RWPE1 (cell line): ENCODE measurements at regions not wholly inside any gene's neighbourhood (a gene's known extent, or its start where the extent isn't known, plus 50 kb on each side); places are given as distances from the start of the nearest gene placed in this dataset.

ENCODE experiments used
- CTCF ChIA-PET: fragments of 350-600 bp; sonication (Branson Sonifier 250); formaldehyde crosslinking; extraction: SDS; loops from one replicate; lab custom pipeline; 2021; lab: Yijun Ruan, JAX
- POLR2A ChIA-PET: fragments of 400-600 bp; formaldehyde crosslinking; extraction: SDS; loops from one replicate; lab custom pipeline; 2020; ENCODE audit warnings: antibody characterized with exemption; ENCODE audit not compliant: low non-redundant PET; lab: Yijun Ruan, JAX
- DNase-seq: peaks from one replicate; pipeline ENCODE4 v3.0.0; 2012; ENCODE audit warnings: low spot score
- H3K27ac ChIP-seq: fragments of 450-650 bp; 2 replicates; pipeline ENCODE4 v1.5.1; 2017
- CTCF ChIP-seq: fragments of 450-650 bp; conservative IDR thresholded peaks from 2 replicates; pipeline ENCODE4 v1.5.1; 2017; ENCODE audit warnings: low read depth, mild to moderate bottlenecking

- ChIA-PET POLR2A (no interaction called here), CTCF (no interaction called here)
- no peak for DNase-seq
- H3K27ac ChIP-seq = peak overlapping the region; percentile 89
- no peak for TF ChIP-seq CTCF
Observed at GRCh38 chr3:188951734-188952133, 220.0 kb upstream of the TPRG1 start.

GRCh38 chr3:188954590-188955208 is 217.1 kb upstream of the TPRG1 start:
- ChIA-PET POLR2A (no interaction called here), CTCF (interaction anchor here (0.6 to 6.0 kb wide), 17 partner anchors 76 to 1240 kb away, joined by 3 to 87 read pairs (median 3); partner anchors contain the start of gene BCL6)
- DNase-seq = peak; percentile 81
- TF ChIP-seq CTCF = peak; percentile 81
- H3K27ac ChIP-seq = no peak overlapping the region

- POLR2A ChIA-PET = no interaction called here
- H3K27ac ChIP-seq = no peak overlapping the region
- no peak for TF ChIP-seq CTCF
- CTCF ChIA-PET = interaction anchor here (0.6 to 6.0 kb wide), 3 partner anchors 906 to 1216 kb away, joined by 5 to 87 read pairs (median 5); no protein-coding TSS in a partner anchor
- DNase-seq = no peak
Observed at GRCh38 chr3:188955919-188956318, 215.9 kb upstream of the TPRG1 start.

GRCh38 chr3:188956839-188957489 is 214.8 kb upstream of the TPRG1 start:
- CTCF ChIA-PET = interaction anchor here (0.6 to 6.0 kb wide), 7 partner anchors 9 to 1217 kb away, joined by 3 to 87 read pairs (median 3); no protein-coding TSS in a partner anchor

GRCh38 chr3:188959013-188959412 is 212.8 kb upstream of the TPRG1 start:
- no peak for TF ChIP-seq CTCF
- CTCF ChIA-PET = no interaction called here
- POLR2A ChIA-PET = no interaction called here
- DNase-seq = no peak
- no peak overlapping the region for H3K27ac ChIP-seq

More at GRCh38 chr3:188956839-188957489, 214.8 kb upstream of the TPRG1 start:
- DNase-seq = peak; percentile 47
- POLR2A ChIA-PET = no interaction called here
- peak; percentile 73 for TF ChIP-seq CTCF
- H3K27ac ChIP-seq = no peak overlapping the region

- CTCF ChIA-PET = interaction anchor here (0.5 to 0.9 kb wide), 5 partner anchors 8 to 1222 kb away, joined by 3 to 4 read pairs (median 4); no protein-coding TSS in a partner anchor
- TF ChIP-seq CTCF = no peak
- no peak overlapping the region for H3K27ac ChIP-seq
- no peak for DNase-seq
- POLR2A ChIA-PET = no interaction called here
Observed at GRCh38 chr3:188962253-188963247, 209.2 kb upstream of the TPRG1 start.
